Stimulated activated effector memory CD8-positive, alpha-beta T cell treated with anti-CD3 and anti-CD28 coated beads, Interleukin-12 subunit alpha, Interleukin-12 subunit beta, amount 100 ng/mL, for 72 hours (primary cell): ENCODE measurements at regions not wholly inside any gene's neighbourhood (a gene's known extent, or its start where the extent isn't known, plus 50 kb on each side); places are given as distances from the start of the nearest gene placed in this dataset.
"Not testable (repeated sequence)": the region's sequence is repeated elsewhere in the genome, so short reads cannot be mapped to it uniquely, and the experiment has no call there.

Experiments used
- ATAC-seq: fragments of 150-1000 bp; cut with Tn5 transposase; 2 replicates; pipeline ENCODE4 v1.10.0; 2021
- DNase-seq, 2 donors: peaks; one replicate each; pipeline ENCODE4 v3.0.0; 2021 to 2022; ENCODE audit warnings: low spot score in 2 of 2
- H3K27ac Mint-ChIP-seq: one replicate; pipeline ENCODE4 v1.8.0; 2022; ENCODE audit warnings: mild to moderate bottlenecking, mixed read lengths
- H3K36me3 Mint-ChIP-seq: one replicate; pipeline ENCODE4 v1.8.0; 2022; ENCODE audit warnings: mild to moderate bottlenecking, mixed read lengths
- H3K4me1 Mint-ChIP-seq: one replicate; pipeline ENCODE4 v1.8.0; 2022; ENCODE audit warnings: mixed read lengths
- H3K4me3 Mint-ChIP-seq: one replicate; pipeline ENCODE4 v1.8.0; 2022; ENCODE audit warnings: mild to moderate bottlenecking, mixed read lengths
- H3K9me3 Mint-ChIP-seq: one replicate; pipeline ENCODE4 v1.8.0; 2022; ENCODE audit warnings: mixed read lengths

- no peak for DNase-seq
- peaks cover 31% of the 10 kb centered on the region for H3K4me1 Mint-ChIP-seq
- no peak for ATAC-seq
- H3K9me3 Mint-ChIP-seq, result no peaks in the 10 kb centered on the region
- H3K27ac Mint-ChIP-seq, result no peak overlapping the region
- no peak overlapping the region for H3K4me3 Mint-ChIP-seq
- no peaks in the 10 kb centered on the region for H3K36me3 Mint-ChIP-seq
Measured at GRCh38 chr6:11425876-11426275, 111.7 kb upstream of the TMEM170B start.

- ATAC-seq, result no peak
Measured at GRCh38 chr6:11425431-11425871, 112.1 kb upstream of the TMEM170B start.

GRCh38 chr6:11424395-11425034 lies 113.0 kb upstream of the TMEM170B start:
- no peak overlapping the region for H3K4me3 Mint-ChIP-seq

More at GRCh38 chr6:11425431-11425871, 112.1 kb upstream of the TMEM170B start:
- Mint-ChIP-seq H3K36me3 (no peaks in the 10 kb centered on the region), H3K9me3 (no peaks in the 10 kb centered on the region), H3K4me3 (no peak overlapping the region), H3K4me1 (peaks cover 31% of the 10 kb centered on the region), H3K27ac (no peak overlapping the region)
- no peak for DNase-seq

GRCh38 chr6:11423667-11424066 lies 113.9 kb upstream of the TMEM170B start:
- DNase-seq, result no peak

More at GRCh38 chr6:11424395-11425034, 113.0 kb upstream of the TMEM170B start:
- DNase-seq (no peak), ATAC-seq (peak; percentile 47)
- Mint-ChIP-seq H3K36me3 (no peaks in the 10 kb centered on the region), H3K9me3 (no peaks in the 10 kb centered on the region), H3K27ac (no peak overlapping the region), H3K4me1 (peaks cover 28% of the 10 kb centered on the region)

GRCh38 chr6:11423072-11423471 lies 114.5 kb upstream of the TMEM170B start:
- ATAC-seq (peak; percentile 19), DNase-seq (no peak)
- Mint-ChIP-seq H3K4me3 (no peak overlapping the region), H3K36me3 (no peaks in the 10 kb centered on the region), H3K9me3 (no peaks in the 10 kb centered on the region), H3K4me1 (peaks cover 13% of the 10 kb centered on the region), H3K27ac (no peak overlapping the region)

More at GRCh38 chr6:11423667-11424066, 113.9 kb upstream of the TMEM170B start:
- Mint-ChIP-seq H3K4me3 (no peak overlapping the region), H3K4me1 (peaks cover 19% of the 10 kb centered on the region), H3K36me3 (no peaks in the 10 kb centered on the region), H3K27ac (no peak overlapping the region), H3K9me3 (no peaks in the 10 kb centered on the region)
- no peak for ATAC-seq

GRCh38 chr6:11419763-11420453 lies 117.6 kb upstream of the TMEM170B start:
- Mint-ChIP-seq H3K4me1 (peaks cover 16% of the 10 kb centered on the region), H3K4me3 (no peak overlapping the region), H3K9me3 (no peaks in the 10 kb centered on the region), H3K36me3 (no peaks in the 10 kb centered on the region), H3K27ac (no peak overlapping the region)
- ATAC-seq, result no peak
- no peak for DNase-seq

GRCh38 chr6:11418290-11418905 lies 119.2 kb upstream of the TMEM170B start:
- Mint-ChIP-seq H3K36me3 (no peaks in the 10 kb centered on the region), H3K4me3 (no peak overlapping the region), H3K4me1 (peaks cover 15% of the 10 kb centered on the region), H3K27ac (no peak overlapping the region), H3K9me3 (no peaks in the 10 kb centered on the region)
- DNase-seq, result no peak
- no peak for ATAC-seq

- H3K9me3 Mint-ChIP-seq, result no peaks in the 10 kb centered on the region
Measured at GRCh38 chr6:11416936-11417576, 120.5 kb upstream of the TMEM170B start.

GRCh38 chr6:11416099-11416935 lies 121.2 kb upstream of the TMEM170B start:
- not testable (repeated sequence) for H3K27ac Mint-ChIP-seq, H3K4me3 Mint-ChIP-seq, DNase-seq, ATAC-seq, H3K36me3 Mint-ChIP-seq, H3K9me3 Mint-ChIP-seq
- peaks cover 32% of the 10 kb centered on the region for H3K4me1 Mint-ChIP-seq

More at GRCh38 chr6:11416936-11417576, 120.5 kb upstream of the TMEM170B start:
- H3K4me1 Mint-ChIP-seq, result peaks cover 26% of the 10 kb centered on the region
- no peaks in the 10 kb centered on the region for H3K36me3 Mint-ChIP-seq
- no peak for ATAC-seq
- no peak overlapping the region for H3K27ac Mint-ChIP-seq
- no peak overlapping the region for H3K4me3 Mint-ChIP-seq
- no peak for DNase-seq

GRCh38 chr6:11415557-11415956 lies 122.0 kb upstream of the TMEM170B start:
- H3K27ac Mint-ChIP-seq, result no peak overlapping the region
- no peaks in the 10 kb centered on the region for H3K9me3 Mint-ChIP-seq
- ATAC-seq (no peak), DNase-seq (no peak)
- H3K4me1 Mint-ChIP-seq, result peaks cover 39% of the 10 kb centered on the region
- H3K36me3 Mint-ChIP-seq, result no peaks in the 10 kb centered on the region
- no peak overlapping the region for H3K4me3 Mint-ChIP-seq

GRCh38 chr6:11414176-11414963 lies 123.2 kb upstream of the TMEM170B start:
- peak overlapping the region; percentile 51 for H3K4me3 Mint-ChIP-seq
- H3K9me3 Mint-ChIP-seq, result no peaks in the 10 kb centered on the region
- peaks cover 44% of the 10 kb centered on the region for H3K4me1 Mint-ChIP-seq
- peak overlapping the region; percentile 20 for H3K27ac Mint-ChIP-seq
- DNase-seq (no peak), ATAC-seq (peak; percentile 31)
- no peaks in the 10 kb centered on the region for H3K36me3 Mint-ChIP-seq

GRCh38 chr6:11413728-11414127 lies 123.8 kb upstream of the TMEM170B start:
- Mint-ChIP-seq H3K27ac (peak overlapping the region; percentile 91), H3K36me3 (no peaks in the 10 kb centered on the region), H3K4me1 (peaks cover 49% of the 10 kb centered on the region), H3K4me3 (peak overlapping the region; percentile 51), H3K9me3 (no peaks in the 10 kb centered on the region)
- ATAC-seq (peak; percentile 81), DNase-seq (no peak)

GRCh38 chr6:11413117-11413687 lies 124.3 kb upstream of the TMEM170B start:
- DNase-seq (no peak), ATAC-seq (peak; percentile 55)
- peaks cover 49% of the 10 kb centered on the region for H3K4me1 Mint-ChIP-seq
- peak overlapping the region; percentile 51 for H3K4me3 Mint-ChIP-seq
- H3K27ac Mint-ChIP-seq, result peak overlapping the region; percentile 91
- no peaks in the 10 kb centered on the region for H3K36me3 Mint-ChIP-seq
- H3K9me3 Mint-ChIP-seq, result no peaks in the 10 kb centered on the region

- DNase-seq, result no peak
- H3K27ac Mint-ChIP-seq, result peak overlapping the region; percentile 91
- H3K9me3 Mint-ChIP-seq, result no peaks in the 10 kb centered on the region
- peak; percentile 67 for ATAC-seq
- H3K36me3 Mint-ChIP-seq, result no peaks in the 10 kb centered on the region
- peaks cover 49% of the 10 kb centered on the region for H3K4me1 Mint-ChIP-seq
- H3K4me3 Mint-ChIP-seq, result peak overlapping the region; percentile 51
Measured at GRCh38 chr6:11412616-11413015, 124.9 kb upstream of the TMEM170B start.
